ENCODE measurements at regions not wholly inside any gene's neighbourhood (a gene's known extent, or its start where the extent isn't known, plus 50 kb on each side); places are given as distances from the start of the nearest gene placed in this dataset.

GRCh38 chr12:113655479-113655878, 183.8 kb upstream of the LHX5 start:
- TF ChIP-seq CTCF (IDR thresholded peaks at IDR 0.05) (no peak), POLR2A (IDR thresholded peaks at IDR 0.05; ENCODE audit: low read length) (no peak), REST (IDR thresholded peaks at IDR 0.05) (no peak), JUN (IDR thresholded peaks at IDR 0.05) (no peak), TP53 (CRISPR knock-in tag; IDR thresholded peaks at IDR 0.05) (no peak)
